Activated naive CD8-positive, alpha-beta T cell treated with anti-CD3 and anti-CD28 coated beads for 36 hours (primary cell): ENCODE measurements at regions not wholly inside any gene's neighbourhood (a gene's known extent, or its start where the extent isn't known, plus 50 kb on each side); places are given as distances from the start of the nearest gene placed in this dataset.

Source experiments
- DNase-seq: peaks from one replicate; pipeline ENCODE4 v3.0.0; 2021
- H3K27ac Mint-ChIP-seq: one replicate; pipeline ENCODE4 v1.8.0; 2022; ENCODE audit warnings: mild to moderate bottlenecking, moderate library complexity, mixed read lengths
- H3K27me3 Mint-ChIP-seq: one replicate; pipeline ENCODE4 v1.8.0; 2022; ENCODE audit warnings: mild to moderate bottlenecking, mixed read lengths
- H3K36me3 Mint-ChIP-seq: one replicate; pipeline ENCODE4 v1.8.0; 2021; ENCODE audit warnings: mild to moderate bottlenecking, mixed read lengths
- H3K4me1 Mint-ChIP-seq: one replicate; pipeline ENCODE4 v1.8.0; 2021; ENCODE audit warnings: mixed read lengths
- H3K4me3 Mint-ChIP-seq: one replicate; pipeline ENCODE4 v1.8.0; 2022; ENCODE audit warnings: mild to moderate bottlenecking, moderate library complexity, mixed read lengths
- H3K9me3 Mint-ChIP-seq: one replicate; pipeline ENCODE4 v1.8.0; 2022; ENCODE audit warnings: mixed read lengths

DNA sequence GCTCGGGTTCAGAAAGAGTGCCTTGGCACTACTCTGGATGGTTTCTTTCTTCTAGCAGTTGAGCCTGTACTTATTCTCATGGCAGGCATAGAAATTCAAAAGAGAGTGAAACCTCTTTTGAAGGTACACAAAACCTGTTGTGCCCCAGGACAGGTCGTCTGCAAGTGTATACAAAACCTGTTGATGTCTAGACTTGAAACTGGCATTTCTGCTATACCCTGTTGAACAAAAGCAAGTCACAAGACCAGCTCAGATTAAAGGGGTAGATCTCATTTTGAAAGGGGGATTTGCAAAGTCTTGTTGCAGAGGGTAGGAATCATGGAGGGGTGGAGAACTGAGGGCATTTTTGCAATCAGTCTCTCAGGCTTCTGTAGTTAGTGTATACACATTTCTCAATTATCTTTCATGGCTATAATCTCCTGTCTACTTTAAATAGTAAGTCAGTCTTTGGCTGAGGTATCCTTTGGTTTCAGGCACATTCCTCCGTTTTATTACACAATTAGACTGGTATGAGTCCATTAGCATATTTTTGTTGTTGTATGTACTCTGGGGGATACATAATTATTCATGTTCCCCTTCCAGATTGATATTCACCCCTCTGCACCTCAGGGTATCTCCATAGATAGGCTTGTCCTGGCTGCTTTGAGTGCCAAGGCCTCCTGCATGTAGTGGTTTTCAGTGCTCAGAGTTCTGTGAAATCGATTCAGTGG lies 251.4 kb downstream of the DTHD1 start:
- Mint-ChIP-seq H3K4me1 (no peaks in the 10 kb centered on the region), H3K36me3 (no peaks in the 10 kb centered on the region), H3K4me3 (no peak overlapping the region), H3K9me3 (peaks cover 14% of the 10 kb centered on the region), H3K27me3 (no peaks in the 10 kb centered on the region), H3K27ac (no peak overlapping the region)
- DNase-seq: no peak

DNA sequence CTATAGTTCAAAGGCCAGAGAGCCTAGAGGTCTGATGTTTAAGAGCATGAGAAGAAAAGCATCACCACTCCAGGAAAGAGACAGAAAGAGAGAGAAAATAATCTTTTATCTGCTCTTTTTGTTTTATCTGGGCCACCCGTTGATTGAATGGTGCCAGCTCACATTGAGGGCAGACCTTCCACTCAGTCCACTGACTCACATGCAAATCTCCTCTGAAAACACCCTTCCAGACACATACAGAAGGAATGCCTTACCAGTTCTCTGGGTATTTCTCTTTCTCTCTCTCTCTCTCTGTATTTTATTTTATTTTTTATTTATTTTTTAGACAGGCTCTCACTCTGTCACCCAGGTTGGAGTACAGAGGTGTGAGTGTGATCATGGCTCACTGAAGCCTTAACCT lies 252.5 kb downstream of the DTHD1 start:
- no peak overlapping the region for H3K4me3 Mint-ChIP-seq
- H3K36me3 Mint-ChIP-seq: no peaks in the 10 kb centered on the region
- DNase-seq: no peak
- no peak overlapping the region for H3K27ac Mint-ChIP-seq
- H3K4me1 Mint-ChIP-seq: no peaks in the 10 kb centered on the region
- H3K9me3 Mint-ChIP-seq: peaks cover 2% of the 10 kb centered on the region
- H3K27me3 Mint-ChIP-seq: no peaks in the 10 kb centered on the region

GRCh38 chr4:36547383-36547782 lies 266.0 kb downstream of the DTHD1 start:
- Mint-ChIP-seq H3K27me3 (peaks cover 4% of the 10 kb centered on the region), H3K9me3 (no peaks in the 10 kb centered on the region), H3K4me1 (peaks cover 4% of the 10 kb centered on the region), H3K36me3 (no peaks in the 10 kb centered on the region), H3K27ac (no peak overlapping the region), H3K4me3 (no peak overlapping the region)
- no peak for DNase-seq

DNA sequence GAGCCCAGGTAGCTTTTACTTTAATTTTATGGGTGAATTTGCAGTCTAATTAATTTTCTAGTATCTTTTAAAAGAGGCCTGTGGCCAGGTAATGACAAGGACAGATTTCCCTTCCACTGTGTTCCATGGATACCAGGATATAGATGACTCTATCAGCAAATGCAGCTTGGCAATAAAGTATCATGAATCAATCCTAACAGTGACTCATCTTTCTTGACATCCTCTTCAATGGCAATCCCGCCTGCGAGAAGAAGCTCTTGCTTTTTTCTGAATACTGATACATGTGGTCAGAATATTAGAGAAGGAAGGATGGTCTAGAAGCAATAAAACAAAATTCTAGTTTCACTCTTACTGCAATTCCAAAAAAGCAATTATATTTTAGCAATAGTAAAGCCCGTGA lies 267.8 kb downstream of the DTHD1 start:
- no peak overlapping the region for H3K4me3 Mint-ChIP-seq
- H3K36me3 Mint-ChIP-seq: no peaks in the 10 kb centered on the region
- DNase-seq: no peak
- H3K27me3 Mint-ChIP-seq: peaks cover 4% of the 10 kb centered on the region
- H3K4me1 Mint-ChIP-seq: peaks cover 4% of the 10 kb centered on the region
- H3K9me3 Mint-ChIP-seq: no peaks in the 10 kb centered on the region
- H3K27ac Mint-ChIP-seq: no peak overlapping the region

- no peaks in the 10 kb centered on the region for H3K9me3 Mint-ChIP-seq
- H3K27ac Mint-ChIP-seq: no peak overlapping the region
- H3K27me3 Mint-ChIP-seq: peaks cover 4% of the 10 kb centered on the region
- H3K4me1 Mint-ChIP-seq: peaks cover 4% of the 10 kb centered on the region
- DNase-seq: no peak
- H3K36me3 Mint-ChIP-seq: no peaks in the 10 kb centered on the region
- H3K4me3 Mint-ChIP-seq: no peak overlapping the region
Observed at GRCh38 chr4:36549992-36550391, 268.6 kb downstream of the DTHD1 start.

GRCh38 chr4:36551697-36552214 lies 270.3 kb downstream of the DTHD1 start:
- Mint-ChIP-seq H3K27me3 (peaks cover 4% of the 10 kb centered on the region), H3K9me3 (no peaks in the 10 kb centered on the region), H3K4me3 (no peak overlapping the region), H3K4me1 (peaks cover 4% of the 10 kb centered on the region), H3K36me3 (no peaks in the 10 kb centered on the region), H3K27ac (peak overlapping the region; percentile 73)
- DNase-seq: peak; percentile 5

DNA sequence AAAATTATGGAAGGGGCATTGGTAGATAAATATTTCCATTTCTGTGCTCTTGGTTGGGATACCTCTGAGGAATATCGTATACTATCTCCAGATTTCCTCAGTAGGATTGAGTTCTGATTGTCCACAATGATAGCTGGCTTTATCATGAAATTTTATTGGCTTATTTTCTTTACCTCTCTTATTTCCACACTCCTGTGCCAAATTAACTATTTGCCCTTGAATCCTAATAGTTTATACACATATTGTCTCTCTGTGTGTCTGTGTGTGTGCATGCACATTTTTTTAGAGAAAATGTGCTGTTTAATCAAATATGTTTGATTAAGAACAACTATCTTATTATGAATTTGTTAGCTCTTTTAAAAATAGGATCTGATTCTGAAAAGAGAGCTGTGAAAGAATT lies 271.6 kb downstream of the DTHD1 start:
- DNase-seq: no peak
- Mint-ChIP-seq H3K4me1 (peaks cover 4% of the 10 kb centered on the region), H3K4me3 (no peak overlapping the region), H3K9me3 (no peaks in the 10 kb centered on the region), H3K27me3 (peaks cover 4% of the 10 kb centered on the region), H3K36me3 (no peaks in the 10 kb centered on the region), H3K27ac (no peak overlapping the region)

DNA sequence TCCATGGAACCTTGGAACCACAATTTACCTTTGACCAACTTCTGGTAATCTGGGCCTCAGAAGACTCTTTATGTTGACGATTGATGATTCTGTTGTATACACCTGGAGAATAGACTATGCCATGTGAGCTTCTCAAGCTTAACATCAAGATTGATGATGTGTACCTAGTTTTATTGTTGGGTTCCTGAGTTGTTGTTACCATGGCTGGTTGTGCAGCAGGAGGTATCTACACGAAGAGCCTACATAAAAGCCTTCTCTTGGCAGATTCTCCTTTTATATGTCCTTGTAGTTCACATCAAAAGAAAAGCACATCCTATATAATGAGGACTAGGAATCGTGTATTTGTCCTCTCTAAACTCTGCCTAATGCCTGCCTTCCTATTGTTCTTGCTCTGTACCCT lies 272.0 kb downstream of the DTHD1 start:
- peaks cover 1% of the 10 kb centered on the region for H3K27me3 Mint-ChIP-seq
- H3K27ac Mint-ChIP-seq: no peak overlapping the region
- H3K9me3 Mint-ChIP-seq: no peaks in the 10 kb centered on the region
- no peaks in the 10 kb centered on the region for H3K36me3 Mint-ChIP-seq
- no peak for DNase-seq
- no peak overlapping the region for H3K4me3 Mint-ChIP-seq
- peaks cover 4% of the 10 kb centered on the region for H3K4me1 Mint-ChIP-seq

DNA sequence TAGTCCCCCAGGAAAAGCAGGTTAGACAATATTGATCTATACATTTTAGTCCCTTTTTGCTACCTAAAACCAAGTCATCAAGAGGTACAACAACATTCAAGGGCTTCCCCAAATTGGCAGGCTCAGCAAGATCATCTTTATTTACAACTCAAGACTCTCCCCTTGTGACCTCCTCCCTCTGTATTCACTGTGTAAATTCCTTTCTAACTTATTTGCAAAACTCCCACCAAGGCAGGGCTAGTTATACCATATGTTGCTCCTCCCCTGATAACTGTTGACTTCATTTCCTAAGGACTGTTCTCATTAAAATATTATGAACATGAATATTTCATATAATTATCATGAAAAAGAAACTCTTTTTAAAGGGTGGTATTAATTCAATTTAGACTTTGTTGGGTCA lies 275.6 kb downstream of the DTHD1 start:
- peaks cover under 1% of the 10 kb centered on the region for H3K4me1 Mint-ChIP-seq
- no peaks in the 10 kb centered on the region for H3K9me3 Mint-ChIP-seq
- H3K36me3 Mint-ChIP-seq: no peaks in the 10 kb centered on the region
- DNase-seq: no peak
- H3K4me3 Mint-ChIP-seq: no peak overlapping the region
- H3K27me3 Mint-ChIP-seq: no peaks in the 10 kb centered on the region
- H3K27ac Mint-ChIP-seq: no peak overlapping the region

DNA sequence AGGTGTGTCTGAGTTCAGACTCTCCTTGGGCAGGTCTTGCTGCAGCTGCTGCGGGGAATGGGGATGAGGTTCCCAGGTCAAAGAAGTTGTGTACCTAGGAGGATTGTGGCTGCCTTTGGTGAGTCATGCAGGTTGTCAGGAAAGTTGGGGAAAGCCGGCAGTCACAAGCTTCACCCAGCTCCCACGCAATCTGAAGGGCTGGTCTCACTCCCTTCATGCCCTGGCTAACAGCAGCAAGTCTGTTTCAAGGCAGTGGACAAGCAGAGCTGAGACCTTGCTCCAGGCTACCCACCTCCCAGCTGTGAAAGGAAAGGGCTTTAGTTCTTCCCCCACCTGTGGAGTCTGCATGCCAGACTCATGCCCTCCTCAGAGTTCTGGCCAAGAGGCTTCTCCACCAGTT lies 287.2 kb downstream of the DTHD1 start:
- H3K27me3 Mint-ChIP-seq: peaks cover 15% of the 10 kb centered on the region
- no peak for DNase-seq
- no peak overlapping the region for H3K27ac Mint-ChIP-seq
- H3K4me1 Mint-ChIP-seq: no peaks in the 10 kb centered on the region
- no peaks in the 10 kb centered on the region for H3K36me3 Mint-ChIP-seq
- no peak overlapping the region for H3K4me3 Mint-ChIP-seq
- H3K9me3 Mint-ChIP-seq: peaks cover 2% of the 10 kb centered on the region

- Mint-ChIP-seq H3K9me3 (peaks cover 6% of the 10 kb centered on the region), H3K27me3 (peaks cover 8% of the 10 kb centered on the region), H3K36me3 (no peaks in the 10 kb centered on the region), H3K4me3 (no peak overlapping the region), H3K4me1 (no peaks in the 10 kb centered on the region), H3K27ac (no peak overlapping the region)
- no peak for DNase-seq
Observed at GRCh38 chr4:36573441-36573840, 292.0 kb downstream of the DTHD1 start.

- Mint-ChIP-seq H3K27me3 (peaks cover 5% of the 10 kb centered on the region), H3K4me1 (no peaks in the 10 kb centered on the region), H3K27ac (no peak overlapping the region), H3K4me3 (no peak overlapping the region), H3K36me3 (no peaks in the 10 kb centered on the region), H3K9me3 (peaks cover 6% of the 10 kb centered on the region)
- no peak for DNase-seq
Observed at GRCh38 chr4:36574816-36575215, 293.4 kb downstream of the DTHD1 start.

GRCh38 chr4:36582198-36582597 lies 300.8 kb downstream of the DTHD1 start:
- H3K27me3 Mint-ChIP-seq: no peaks in the 10 kb centered on the region
- H3K36me3 Mint-ChIP-seq: no peaks in the 10 kb centered on the region
- no peak overlapping the region for H3K4me3 Mint-ChIP-seq
- no peak overlapping the region for H3K27ac Mint-ChIP-seq
- H3K9me3 Mint-ChIP-seq: peaks cover 3% of the 10 kb centered on the region
- H3K4me1 Mint-ChIP-seq: no peaks in the 10 kb centered on the region
- DNase-seq: no peak

DNA sequence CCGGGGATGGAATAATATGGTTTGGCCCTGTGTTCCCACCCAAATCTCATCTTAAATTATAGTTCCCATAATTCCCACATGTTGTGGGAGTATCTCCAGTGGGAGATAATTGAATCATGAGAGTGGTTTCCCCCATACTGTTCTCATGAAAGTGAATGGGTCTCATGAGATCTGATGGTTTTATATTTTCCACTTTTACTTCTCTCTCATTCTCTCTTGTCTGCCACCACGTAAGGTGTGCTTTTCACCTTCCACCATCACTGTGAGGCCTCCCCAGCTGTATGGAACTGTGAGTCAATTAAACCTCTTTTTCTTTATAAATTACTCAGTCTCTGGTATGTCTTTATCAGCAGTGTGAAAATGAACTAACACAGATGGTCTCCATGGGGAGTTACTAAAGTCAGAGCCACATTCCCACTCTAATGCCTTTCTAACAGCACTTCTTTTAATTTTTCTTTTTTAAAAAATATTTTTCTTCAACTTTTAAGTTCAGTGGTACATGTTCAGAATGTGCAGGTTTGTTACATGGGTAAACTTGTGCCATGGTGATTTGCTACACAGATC lies 306.6 kb downstream of the DTHD1 start:
- Mint-ChIP-seq H3K4me1 (no peaks in the 10 kb centered on the region), H3K4me3 (no peak overlapping the region)

DNA sequence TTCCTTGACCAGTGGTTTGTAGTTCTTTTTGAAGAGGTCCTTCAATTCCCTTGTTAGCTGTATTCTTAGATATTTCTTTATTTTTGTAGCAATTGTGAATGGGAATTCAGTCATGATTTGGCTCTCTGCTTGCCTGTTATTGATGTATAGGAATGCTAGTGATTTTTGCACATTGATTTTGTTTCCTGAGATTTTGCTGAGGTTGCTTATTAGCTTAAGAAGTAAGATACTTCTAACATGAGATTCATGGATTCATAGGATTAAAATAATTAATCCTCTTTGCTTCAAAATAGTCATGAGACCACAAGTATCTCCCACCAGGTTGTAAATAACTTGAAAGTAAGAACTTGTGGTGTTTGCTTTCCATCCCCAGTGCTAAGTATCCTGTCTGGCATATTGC lies 308.9 kb downstream of the DTHD1 start:
- Mint-ChIP-seq H3K4me1 (no peaks in the 10 kb centered on the region), H3K9me3 (peaks cover 8% of the 10 kb centered on the region), H3K27me3 (no peaks in the 10 kb centered on the region), H3K36me3 (peaks cover 1% of the 10 kb centered on the region), H3K27ac (no peak overlapping the region), H3K4me3 (no peak overlapping the region)
- DNase-seq: no peak

More for the DNA sequence above, 306.6 kb downstream of the DTHD1 start:
- peaks cover 8% of the 10 kb centered on the region for H3K9me3 Mint-ChIP-seq
- no peaks in the 10 kb centered on the region for H3K27me3 Mint-ChIP-seq
- H3K27ac Mint-ChIP-seq: no peak overlapping the region
- no peak for DNase-seq
- H3K36me3 Mint-ChIP-seq: peaks cover 1% of the 10 kb centered on the region

DNA sequence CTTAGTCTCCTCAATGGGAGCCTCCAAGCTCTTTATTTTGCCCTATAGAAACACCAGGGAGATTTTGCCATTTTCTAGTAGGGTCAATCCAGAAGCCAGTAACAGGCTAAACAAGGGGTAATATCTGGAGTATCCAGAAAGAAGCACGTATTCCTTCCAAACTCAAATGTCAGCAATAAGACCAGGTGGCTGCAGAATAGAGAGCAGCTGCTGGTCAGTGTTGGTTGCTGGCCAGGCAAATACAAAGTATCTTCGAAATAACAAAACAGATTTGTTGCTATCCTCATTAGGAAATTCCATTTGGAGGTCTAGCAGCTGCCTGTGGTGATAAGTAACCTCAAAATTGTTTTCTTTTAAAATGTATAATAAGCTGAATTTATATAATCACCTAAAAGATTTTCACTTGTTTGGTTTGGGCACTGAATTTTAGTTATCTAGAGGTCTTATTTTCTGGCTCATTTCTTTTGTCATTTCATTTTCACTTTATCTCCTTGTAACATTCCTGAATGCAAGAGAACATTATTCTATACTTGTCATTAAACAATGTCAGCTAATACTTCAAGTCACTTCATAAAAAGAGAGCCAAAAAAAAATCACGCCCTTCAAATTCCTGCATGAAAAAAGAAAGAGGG lies 320.6 kb downstream of the DTHD1 start:
- Mint-ChIP-seq H3K27me3 (no peaks in the 10 kb centered on the region), H3K36me3 (no peaks in the 10 kb centered on the region), H3K4me3 (no peak overlapping the region), H3K27ac (no peak overlapping the region), H3K4me1 (no peaks in the 10 kb centered on the region), H3K9me3 (no peaks in the 10 kb centered on the region)
- no peak for DNase-seq
